ENCODE measurements at regions not wholly inside any gene's neighbourhood (a gene's known extent, or its start where the extent isn't known, plus 50 kb on each side); places are given as distances from the start of the nearest gene placed in this dataset.

DNA sequence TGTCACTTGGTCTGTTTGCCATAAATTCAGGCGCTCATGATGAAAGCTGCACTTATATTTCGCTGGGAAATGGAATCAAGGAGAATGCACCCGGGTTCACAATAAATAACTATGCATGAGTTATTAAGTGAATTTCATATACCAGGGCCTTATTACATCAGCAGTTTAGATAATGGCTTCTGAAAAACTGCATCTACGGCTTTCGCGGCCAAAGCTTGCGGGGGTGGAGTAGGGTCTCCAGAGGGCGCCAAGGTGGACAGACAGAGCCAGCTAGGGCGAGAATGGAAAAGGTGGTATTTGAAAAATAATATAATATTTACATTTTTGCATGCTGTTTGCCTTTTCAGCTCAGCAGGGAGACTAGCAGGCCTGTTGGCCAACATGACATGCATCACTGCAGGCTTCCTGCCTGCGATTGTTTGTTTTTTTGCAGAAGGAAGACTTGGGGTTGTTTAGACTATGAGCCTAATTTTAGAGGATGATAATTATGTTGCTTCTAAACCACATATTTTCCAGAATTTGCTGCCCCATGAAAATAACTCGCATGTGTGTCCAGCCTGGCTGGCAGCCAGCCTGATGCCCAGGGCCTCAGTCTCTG is 173.8 kb upstream of the IRX3 start:
- H4K20me1 ChIP-seq (ENCODE audit: insufficient read depth), result no peaks in the 10 kb centered on the region
- H3K4me3 ChIP-seq (ENCODE audit: low read length), result no peak overlapping the region
- H3K9me2 ChIP-seq (ENCODE audit: insufficient read depth, low read length), result no peaks in the 10 kb centered on the region
- no peaks in the 10 kb centered on the region for H3K9me3 ChIP-seq (ENCODE audit: low read length)
- H3F3A ChIP-seq (ENCODE audit: insufficient read depth, low read length, poor library complexity, severe bottlenecking), result no peaks in the 10 kb centered on the region
- H3K27me3 ChIP-seq (ENCODE audit: insufficient read depth, low read depth, low read length), result peaks cover 12% of the 10 kb centered on the region
- no peaks in the 10 kb centered on the region for H3K79me2 ChIP-seq (replicated peaks; ENCODE audit: insufficient read depth, low read length)
- no peak overlapping the region for H3K4me2 ChIP-seq (ENCODE audit: low read length)
- H2AFZ ChIP-seq (ENCODE audit: low read depth, low read length), result no peak overlapping the region
- no peaks in the 10 kb centered on the region for H3K36me3 ChIP-seq (ENCODE audit: insufficient read depth, low read length)
- no peak for TF ChIP-seq MXI1 (conservative IDR thresholded peaks at IDR 0.05; ENCODE audit: poor library complexity, severe bottlenecking)
- TF ChIP-seq SMC3 (conservative IDR thresholded peaks at IDR 0.05; ENCODE audit: poor library complexity), result no peak
- TF ChIP-seq, protein P1, sequence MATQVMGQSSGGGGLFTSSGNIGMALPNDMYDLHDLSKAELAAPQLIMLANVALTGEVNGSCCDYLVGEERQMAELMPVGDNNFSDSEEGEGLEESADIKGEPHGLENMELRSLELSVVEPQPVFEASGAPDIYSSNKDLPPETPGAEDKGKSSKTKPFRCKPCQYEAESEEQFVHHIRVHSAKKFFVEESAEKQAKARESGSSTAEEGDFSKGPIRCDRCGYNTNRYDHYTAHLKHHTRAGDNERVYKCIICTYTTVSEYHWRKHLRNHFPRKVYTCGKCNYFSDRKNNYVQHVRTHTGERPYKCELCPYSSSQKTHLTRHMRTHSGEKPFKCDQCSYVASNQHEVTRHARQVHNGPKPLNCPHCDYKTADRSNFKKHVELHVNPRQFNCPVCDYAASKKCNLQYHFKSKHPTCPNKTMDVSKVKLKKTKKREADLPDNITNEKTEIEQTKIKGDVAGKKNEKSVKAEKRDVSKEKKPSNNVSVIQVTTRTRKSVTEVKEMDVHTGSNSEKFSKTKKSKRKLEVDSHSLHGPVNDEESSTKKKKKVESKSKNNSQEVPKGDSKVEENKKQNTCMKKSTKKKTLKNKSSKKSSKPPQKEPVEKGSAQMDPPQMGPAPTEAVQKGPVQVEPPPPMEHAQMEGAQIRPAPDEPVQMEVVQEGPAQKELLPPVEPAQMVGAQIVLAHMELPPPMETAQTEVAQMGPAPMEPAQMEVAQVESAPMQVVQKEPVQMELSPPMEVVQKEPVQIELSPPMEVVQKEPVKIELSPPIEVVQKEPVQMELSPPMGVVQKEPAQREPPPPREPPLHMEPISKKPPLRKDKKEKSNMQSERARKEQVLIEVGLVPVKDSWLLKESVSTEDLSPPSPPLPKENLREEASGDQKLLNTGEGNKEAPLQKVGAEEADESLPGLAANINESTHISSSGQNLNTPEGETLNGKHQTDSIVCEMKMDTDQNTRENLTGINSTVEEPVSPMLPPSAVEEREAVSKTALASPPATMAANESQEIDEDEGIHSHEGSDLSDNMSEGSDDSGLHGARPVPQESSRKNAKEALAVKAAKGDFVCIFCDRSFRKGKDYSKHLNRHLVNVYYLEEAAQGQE (IDR thresholded peaks at IDR 0.05; ENCODE audit: borderline replicate concordance), result no peak
- TF ChIP-seq, protein P2, sequence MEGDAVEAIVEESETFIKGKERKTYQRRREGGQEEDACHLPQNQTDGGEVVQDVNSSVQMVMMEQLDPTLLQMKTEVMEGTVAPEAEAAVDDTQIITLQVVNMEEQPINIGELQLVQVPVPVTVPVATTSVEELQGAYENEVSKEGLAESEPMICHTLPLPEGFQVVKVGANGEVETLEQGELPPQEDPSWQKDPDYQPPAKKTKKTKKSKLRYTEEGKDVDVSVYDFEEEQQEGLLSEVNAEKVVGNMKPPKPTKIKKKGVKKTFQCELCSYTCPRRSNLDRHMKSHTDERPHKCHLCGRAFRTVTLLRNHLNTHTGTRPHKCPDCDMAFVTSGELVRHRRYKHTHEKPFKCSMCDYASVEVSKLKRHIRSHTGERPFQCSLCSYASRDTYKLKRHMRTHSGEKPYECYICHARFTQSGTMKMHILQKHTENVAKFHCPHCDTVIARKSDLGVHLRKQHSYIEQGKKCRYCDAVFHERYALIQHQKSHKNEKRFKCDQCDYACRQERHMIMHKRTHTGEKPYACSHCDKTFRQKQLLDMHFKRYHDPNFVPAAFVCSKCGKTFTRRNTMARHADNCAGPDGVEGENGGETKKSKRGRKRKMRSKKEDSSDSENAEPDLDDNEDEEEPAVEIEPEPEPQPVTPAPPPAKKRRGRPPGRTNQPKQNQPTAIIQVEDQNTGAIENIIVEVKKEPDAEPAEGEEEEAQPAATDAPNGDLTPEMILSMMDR (IDR thresholded peaks at IDR 0.05; ENCODE audit: poor library complexity, severe bottlenecking), result no peak
- no peak for TF ChIP-seq EP300 (conservative IDR thresholded peaks at IDR 0.05; ENCODE audit: poor library complexity, severe bottlenecking)
- TF ChIP-seq RAD21 (conservative IDR thresholded peaks at IDR 0.05), result no peak
- no peak for TF ChIP-seq POLR2AphosphoS5 (IDR thresholded peaks at IDR 0.05)
- no peak for TF ChIP-seq TAF1 (IDR thresholded peaks at IDR 0.05; ENCODE audit: low read depth)
- no peak for TF ChIP-seq EZH2 (IDR thresholded peaks at IDR 0.05; ENCODE audit: borderline replicate concordance, insufficient read depth, low read length, poor library complexity, severe bottlenecking)
- no peak overlapping the region for H3K27ac ChIP-seq (ENCODE audit: low read length)
- no peak overlapping the region for H3K9ac ChIP-seq (ENCODE audit: low read length)

DNA sequence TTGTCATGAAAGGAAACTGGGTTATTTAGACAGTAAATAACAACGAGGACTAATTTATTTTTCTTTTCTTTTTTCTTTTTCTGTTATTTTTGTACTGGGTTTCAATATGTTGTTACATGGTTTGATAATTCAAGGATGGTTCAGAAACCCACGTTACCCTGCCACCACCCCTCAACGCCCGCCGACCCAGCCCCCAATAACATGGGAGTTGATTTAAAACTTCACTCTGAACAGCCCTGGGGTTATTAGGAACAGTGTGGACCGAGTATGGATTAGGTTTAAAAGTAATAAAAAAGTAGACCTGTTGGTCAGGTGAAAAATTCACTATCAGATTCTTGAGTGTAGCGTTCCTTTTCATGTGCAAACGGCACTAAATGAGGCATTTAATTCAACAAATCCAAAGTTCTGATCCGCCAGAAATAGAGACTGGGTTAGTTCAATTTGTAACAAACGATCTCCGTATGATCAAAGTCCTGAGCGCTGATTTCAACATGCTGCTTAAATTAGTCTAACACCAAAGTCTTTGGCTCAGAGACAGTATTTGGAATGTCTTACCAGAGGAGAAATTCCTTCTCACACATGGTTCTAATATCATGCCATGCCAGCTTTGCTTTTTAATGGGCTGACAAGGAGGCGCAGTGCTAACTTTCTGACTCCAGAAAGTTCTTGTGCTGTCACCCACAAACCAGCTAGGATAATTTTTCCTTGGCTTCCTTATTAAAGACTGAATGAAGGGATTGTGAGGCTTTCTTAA is 173.1 kb upstream of the IRX3 start:
- no peak overlapping the region for H3K4me3 ChIP-seq (ENCODE audit: low read length)
- no peaks in the 10 kb centered on the region for H3K9me2 ChIP-seq (ENCODE audit: insufficient read depth, low read length)
- no peak overlapping the region for H2AFZ ChIP-seq (ENCODE audit: low read depth, low read length)
- H4K20me1 ChIP-seq (ENCODE audit: insufficient read depth), result no peaks in the 10 kb centered on the region
- no peak for TF ChIP-seq TAF1 (IDR thresholded peaks at IDR 0.05; ENCODE audit: low read depth)
- no peak for TF ChIP-seq EP300 (conservative IDR thresholded peaks at IDR 0.05; ENCODE audit: poor library complexity, severe bottlenecking)
- no peak for TF ChIP-seq POLR2AphosphoS5 (IDR thresholded peaks at IDR 0.05)
- no peak for TF ChIP-seq SMC3 (conservative IDR thresholded peaks at IDR 0.05; ENCODE audit: poor library complexity)
- TF ChIP-seq, protein P1 (IDR thresholded peaks at IDR 0.05; ENCODE audit: borderline replicate concordance), result no peak
- TF ChIP-seq EZH2 (IDR thresholded peaks at IDR 0.05; ENCODE audit: borderline replicate concordance, insufficient read depth, low read length, poor library complexity, severe bottlenecking), result no peak
- TF ChIP-seq MXI1 (conservative IDR thresholded peaks at IDR 0.05; ENCODE audit: poor library complexity, severe bottlenecking), result no peak
- TF ChIP-seq RAD21 (conservative IDR thresholded peaks at IDR 0.05), result no peak
- TF ChIP-seq, protein P2 (IDR thresholded peaks at IDR 0.05; ENCODE audit: poor library complexity, severe bottlenecking), result no peak
- no peaks in the 10 kb centered on the region for H3K36me3 ChIP-seq (ENCODE audit: insufficient read depth, low read length)
- no peak overlapping the region for H3K4me2 ChIP-seq (ENCODE audit: low read length)
- no peaks in the 10 kb centered on the region for H3K79me2 ChIP-seq (replicated peaks; ENCODE audit: insufficient read depth, low read length)
- peaks cover 12% of the 10 kb centered on the region for H3K27me3 ChIP-seq (ENCODE audit: insufficient read depth, low read depth, low read length)
- no peaks in the 10 kb centered on the region for H3K9me3 ChIP-seq (ENCODE audit: low read length)
- H3K9ac ChIP-seq (ENCODE audit: low read length), result no peak overlapping the region
- no peaks in the 10 kb centered on the region for H3F3A ChIP-seq (ENCODE audit: insufficient read depth, low read length, poor library complexity, severe bottlenecking)
- no peak overlapping the region for H3K27ac ChIP-seq (ENCODE audit: low read length)
